Small intestine (tissue), 7 donors: ENCODE measurements at regions not wholly inside any gene's neighbourhood (a gene's known extent, or its start where the extent isn't known, plus 50 kb on each side); places are given as distances from the start of the nearest gene placed in this dataset.

ENCODE experiments used
- DNase-seq, 2 donors: peaks; one replicate each; pipeline versions ENCODE4 v3.0.0 to v3.0.0-alpha.2; 2013
- FAIRE-seq: peaks from 2 replicates; lab custom pipeline; 2012; peaks lifted over from hg19 to GRCh38; lab: Jason Lieb, UNC
- H3K27ac ChIP-seq, 3 donors: one replicate each; pipeline ENCODE4 v1.5.1; 2013; ENCODE audit warnings: low read length in 2 of 3, mild to moderate bottlenecking in 2 of 3, control low read depth in 1 of 3, inconsistent platforms in 1 of 3, low read depth in 1 of 3, moderate library complexity in 1 of 3
- H3K27me3 ChIP-seq, 3 donors: one replicate each; pipeline ENCODE4 v1.6.1; 2013; ENCODE audit warnings: low read length in 3 of 3, inconsistent platforms in 1 of 3; ENCODE audit not compliant: control insufficient read depth in 3 of 3, insufficient read depth in 3 of 3
- H3K36me3 ChIP-seq, 3 donors: one replicate each; pipeline ENCODE4 v1.6.1; 2013; ENCODE audit warnings: low read length in 3 of 3, inconsistent platforms in 1 of 3, low read depth in 1 of 3, mild to moderate bottlenecking in 1 of 3, moderate library complexity in 1 of 3; ENCODE audit not compliant: control insufficient read depth in 3 of 3, insufficient read depth in 2 of 3
- H3K4me1 ChIP-seq, 3 donors: one replicate each; pipeline ENCODE4 v1.6.1; 2013; ENCODE audit warnings: low read length in 2 of 3, inconsistent platforms in 1 of 3, low read depth in 1 of 3, mild to moderate bottlenecking in 1 of 3, moderate library complexity in 1 of 3; ENCODE audit not compliant: control insufficient read depth in 3 of 3, insufficient read depth in 2 of 3
- H3K4me3 ChIP-seq, 3 donors: one replicate each; pipeline ENCODE4 v1.5.1; 2013; ENCODE audit warnings: low read length in 3 of 3, control low read depth in 1 of 3, inconsistent platforms in 1 of 3, low read depth in 1 of 3, mild to moderate bottlenecking in 1 of 3, moderate library complexity in 1 of 3
- H3K9me3 ChIP-seq, 2 donors: one replicate each; pipeline ENCODE4 v1.6.1; 2013; ENCODE audit warnings: low read depth in 1 of 2, low read length in 1 of 2; ENCODE audit not compliant: control insufficient read depth in 2 of 2, insufficient read depth in 1 of 2
- WGBS, 3 donors: extraction: QIAGEN DNeasy Blood & Tissue Kit; methylation state at CpG; one replicate each; pipeline ENCODE4 v1.1.7; 2013; 5-methylcytosine and 5-hydroxymethylcytosine counted together
- donor health status: healthy with polysubstance abuse.
- donor health status: control.
- donor health status: control.
- donor health status: Bipolar disorder and iron deficiency.
- donor health status: healthy.

GRCh38 chr5:169429044-169429443, 128.1 kb upstream of the SLIT3 start:
- no peaks in the 10 kb centered on the region for H3K27me3 ChIP-seq
- no peak for DNase-seq
- H3K4me3 ChIP-seq = no peak overlapping the region
- no peaks in the 10 kb centered on the region for H3K4me1 ChIP-seq
- 63 to 85% (median 72%) methylated on average over 2 of the region's 2 CpGs for WGBS, 3 donors
- H3K27ac ChIP-seq = no peak overlapping the region
- no peaks in the 10 kb centered on the region for H3K36me3 ChIP-seq
- no peak for FAIRE-seq
- H3K9me3 ChIP-seq = no peaks in the 10 kb centered on the region

GRCh38 chr5:169426784-169427183, 125.8 kb upstream of the SLIT3 start:
- 74 to 84% (median 83%) methylated on average over 6 of the region's 6 CpGs for WGBS, 3 donors
- Histone ChIP-seq H3K36me3 (no peaks in the 10 kb centered on the region), H3K27me3 (no peaks in the 10 kb centered on the region), H3K4me1 (no peaks in the 10 kb centered on the region), H3K4me3 (no peak overlapping the region), H3K9me3 (no peaks in the 10 kb centered on the region), H3K27ac (no peak overlapping the region)
- no peak for FAIRE-seq
- DNase-seq = no peak

GRCh38 chr5:169424670-169425378, 123.9 kb upstream of the SLIT3 start:
- no peaks in the 10 kb centered on the region for H3K27me3 ChIP-seq
- FAIRE-seq = no peak

GRCh38 chr5:169424279-169424655, 123.3 kb upstream of the SLIT3 start:
- no peaks in the 10 kb centered on the region for H3K27me3 ChIP-seq
- DNase-seq = no peak
- H3K4me3 ChIP-seq = no peak overlapping the region
- no peaks in the 10 kb centered on the region for H3K9me3 ChIP-seq
- 86 to 93% (median 90%) methylated on average over 2 of the region's 2 CpGs for WGBS, 3 donors
- H3K4me1 ChIP-seq = no peaks in the 10 kb centered on the region
- no peaks in the 10 kb centered on the region for H3K36me3 ChIP-seq
- FAIRE-seq = no peak
- H3K27ac ChIP-seq = no peak overlapping the region

More at GRCh38 chr5:169424670-169425378, 123.9 kb upstream of the SLIT3 start:
- 63 to 78% (median 75%) methylated on average over 4 of the region's 4 CpGs for WGBS, 3 donors
- no peaks in the 10 kb centered on the region for H3K9me3 ChIP-seq
- no peaks in the 10 kb centered on the region for H3K4me1 ChIP-seq
- H3K27ac ChIP-seq = no peak overlapping the region
- no peak for DNase-seq
- no peak overlapping the region for H3K4me3 ChIP-seq
- H3K36me3 ChIP-seq = no peaks in the 10 kb centered on the region

GRCh38 chr5:169423580-169424278, 122.8 kb upstream of the SLIT3 start:
- 61 to 77% (median 62%) methylated on average over 3 of the region's 3 CpGs for WGBS, 3 donors
- no peaks in the 10 kb centered on the region for H3K36me3 ChIP-seq
- no peaks in the 10 kb centered on the region for H3K27me3 ChIP-seq
- no peak overlapping the region for H3K4me3 ChIP-seq
- no peaks in the 10 kb centered on the region for H3K4me1 ChIP-seq
- H3K27ac ChIP-seq = no peak overlapping the region
- FAIRE-seq (no peak), DNase-seq (no peak)
- H3K9me3 ChIP-seq = no peaks in the 10 kb centered on the region

- no peak for FAIRE-seq
These were observed 121.1 kb upstream of the SLIT3 start for GRCh38 chr5:169422087-169422486.

GRCh38 chr5:169421677-169422076, 120.7 kb upstream of the SLIT3 start:
- no peak overlapping the region for H3K4me3 ChIP-seq
- WGBS, 3 donors = 36 to 59% (median 45%) methylated on average over 2 of the region's 2 CpGs
- FAIRE-seq (no peak), DNase-seq (no peak)
- H3K9me3 ChIP-seq = no peaks in the 10 kb centered on the region
- H3K4me1 ChIP-seq = no peaks in the 10 kb centered on the region
- no peaks in the 10 kb centered on the region for H3K36me3 ChIP-seq
- H3K27ac ChIP-seq = no peak overlapping the region
- H3K27me3 ChIP-seq = no peaks in the 10 kb centered on the region

More at GRCh38 chr5:169422087-169422486, 121.1 kb upstream of the SLIT3 start:
- Histone ChIP-seq H3K9me3 (no peaks in the 10 kb centered on the region), H3K4me1 (no peaks in the 10 kb centered on the region), H3K27ac (no peak overlapping the region), H3K27me3 (no peaks in the 10 kb centered on the region), H3K4me3 (no peak overlapping the region), H3K36me3 (no peaks in the 10 kb centered on the region)
- DNase-seq = no peak
- WGBS, 3 donors = 78 to 85% (median 84%) methylated on average over 3 of the region's 3 CpGs

- 72 to 82% (median 76%) methylated on average over 4 of the region's 4 CpGs for WGBS, 3 donors
- no peaks in the 10 kb centered on the region for H3K9me3 ChIP-seq
- DNase-seq = no peak
- H3K27me3 ChIP-seq = no peaks in the 10 kb centered on the region
- H3K4me1 ChIP-seq = no peaks in the 10 kb centered on the region
- no peak for FAIRE-seq
- H3K4me3 ChIP-seq = no peak overlapping the region
- H3K36me3 ChIP-seq = no peaks in the 10 kb centered on the region
- no peak overlapping the region for H3K27ac ChIP-seq
These were observed 116.7 kb upstream of the SLIT3 start for GRCh38 chr5:169417676-169418075.
